ENCODE measurements at regions not wholly inside any gene's neighbourhood (a gene's known extent, or its start where the extent isn't known, plus 50 kb on each side); places are given as distances from the start of the nearest gene placed in this dataset.
"Not testable (repeated sequence)": the region's sequence is repeated elsewhere in the genome, so short reads cannot be mapped to it uniquely, and the experiment has no call there.

DNA sequence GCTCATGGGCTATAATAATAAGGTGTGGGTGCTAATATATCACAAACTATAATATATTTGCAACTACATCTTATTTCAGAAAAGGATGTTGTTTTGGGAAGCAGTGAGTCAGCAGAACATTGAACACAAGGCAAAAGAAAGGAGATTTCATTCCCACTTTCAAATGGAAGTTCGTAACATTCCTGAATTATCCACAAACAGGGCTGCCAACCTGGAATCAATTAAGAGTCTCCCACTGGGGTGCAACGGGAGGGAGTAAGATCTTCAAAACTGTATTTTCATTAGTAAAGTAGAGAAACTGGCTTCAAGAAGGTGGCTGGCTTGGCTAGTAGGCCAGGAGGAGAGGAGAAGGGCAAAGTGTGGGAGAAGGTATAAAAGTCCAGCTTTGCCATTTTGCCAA lies 479.6 kb downstream of the CNTN3 start:
- no peak overlapping the region for H3K4me3 Mint-ChIP-seq (ENCODE audit: low read depth, unreplicated experiment)
- TF ChIP-seq, protein P1, sequence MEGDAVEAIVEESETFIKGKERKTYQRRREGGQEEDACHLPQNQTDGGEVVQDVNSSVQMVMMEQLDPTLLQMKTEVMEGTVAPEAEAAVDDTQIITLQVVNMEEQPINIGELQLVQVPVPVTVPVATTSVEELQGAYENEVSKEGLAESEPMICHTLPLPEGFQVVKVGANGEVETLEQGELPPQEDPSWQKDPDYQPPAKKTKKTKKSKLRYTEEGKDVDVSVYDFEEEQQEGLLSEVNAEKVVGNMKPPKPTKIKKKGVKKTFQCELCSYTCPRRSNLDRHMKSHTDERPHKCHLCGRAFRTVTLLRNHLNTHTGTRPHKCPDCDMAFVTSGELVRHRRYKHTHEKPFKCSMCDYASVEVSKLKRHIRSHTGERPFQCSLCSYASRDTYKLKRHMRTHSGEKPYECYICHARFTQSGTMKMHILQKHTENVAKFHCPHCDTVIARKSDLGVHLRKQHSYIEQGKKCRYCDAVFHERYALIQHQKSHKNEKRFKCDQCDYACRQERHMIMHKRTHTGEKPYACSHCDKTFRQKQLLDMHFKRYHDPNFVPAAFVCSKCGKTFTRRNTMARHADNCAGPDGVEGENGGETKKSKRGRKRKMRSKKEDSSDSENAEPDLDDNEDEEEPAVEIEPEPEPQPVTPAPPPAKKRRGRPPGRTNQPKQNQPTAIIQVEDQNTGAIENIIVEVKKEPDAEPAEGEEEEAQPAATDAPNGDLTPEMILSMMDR (IDR thresholded peaks at IDR 0.05; ENCODE audit: unreplicated experiment): no peak
- no peaks in the 10 kb centered on the region for H3K27me3 Mint-ChIP-seq (ENCODE audit: unreplicated experiment)
- H3K4me1 Mint-ChIP-seq (ENCODE audit: low read depth, unreplicated experiment): no peaks in the 10 kb centered on the region
- no peaks in the 10 kb centered on the region for H3K36me3 Mint-ChIP-seq (ENCODE audit: insufficient read depth, unreplicated experiment)
- no TSS peak for BruUV-seq (replicated peaks)
- intact Hi-C loops (cut with micrococcal nuclease; ENCODE audit: unreplicated experiment): no loop called here
- no peak for DNase-seq
- CTCF ChIA-PET: no interaction called here
- H3K27ac Mint-ChIP-seq (ENCODE audit: unreplicated experiment): no peak overlapping the region
- peaks cover 7% of the 10 kb centered on the region for H3K9me3 Mint-ChIP-seq (ENCODE audit: low read depth, unreplicated experiment)

DNA sequence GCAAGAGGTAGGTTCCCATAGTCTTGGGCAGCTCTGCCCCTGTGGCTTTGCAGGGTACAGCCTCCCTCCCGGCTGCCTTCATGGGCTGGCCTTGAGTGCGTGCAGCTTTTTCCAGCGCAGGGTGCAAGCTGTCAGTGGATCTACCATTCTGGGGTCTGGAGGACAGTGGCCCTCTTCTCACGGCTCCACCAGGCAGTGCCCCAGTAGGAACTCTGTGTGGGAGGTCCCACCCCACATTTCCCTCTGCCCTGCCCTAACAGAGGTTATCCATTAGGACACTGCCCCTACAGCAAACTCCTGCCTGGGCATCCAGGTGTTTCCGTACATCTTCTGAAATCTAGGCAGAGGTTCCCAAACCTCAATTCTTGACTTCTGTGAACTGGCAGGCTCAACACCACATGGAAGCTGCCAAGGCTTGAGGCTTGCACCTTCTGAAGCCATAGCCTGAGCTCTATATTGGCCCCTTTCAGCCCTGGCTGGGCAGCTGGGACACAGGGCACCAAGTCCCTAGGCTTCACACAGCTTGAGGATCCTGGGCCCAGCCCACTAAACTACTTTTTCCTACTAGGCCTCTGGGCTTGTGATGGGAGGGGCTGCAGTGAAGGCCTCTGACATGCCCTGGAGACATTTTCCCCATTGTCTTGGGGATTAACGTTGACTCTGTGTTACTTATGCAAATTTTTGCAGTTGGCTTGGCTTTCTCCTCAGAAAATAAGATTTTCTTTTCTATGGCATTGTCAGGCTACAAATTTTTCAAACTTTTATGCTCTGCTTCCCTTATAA lies 482.7 kb downstream of the CNTN3 start:
- H3K36me3 Mint-ChIP-seq (ENCODE audit: insufficient read depth, unreplicated experiment); BruUV-seq (replicated peaks); H3K4me1 Mint-ChIP-seq (ENCODE audit: low read depth, unreplicated experiment); CTCF ChIA-PET; H3K27ac Mint-ChIP-seq (ENCODE audit: unreplicated experiment); H3K27me3 Mint-ChIP-seq (ENCODE audit: unreplicated experiment); H3K4me3 Mint-ChIP-seq (ENCODE audit: low read depth, unreplicated experiment); intact Hi-C loops (cut with micrococcal nuclease; ENCODE audit: unreplicated experiment); DNase-seq: not testable (repeated sequence)
- peaks cover 19% of the 10 kb centered on the region for H3K9me3 Mint-ChIP-seq (ENCODE audit: low read depth, unreplicated experiment)

DNA sequence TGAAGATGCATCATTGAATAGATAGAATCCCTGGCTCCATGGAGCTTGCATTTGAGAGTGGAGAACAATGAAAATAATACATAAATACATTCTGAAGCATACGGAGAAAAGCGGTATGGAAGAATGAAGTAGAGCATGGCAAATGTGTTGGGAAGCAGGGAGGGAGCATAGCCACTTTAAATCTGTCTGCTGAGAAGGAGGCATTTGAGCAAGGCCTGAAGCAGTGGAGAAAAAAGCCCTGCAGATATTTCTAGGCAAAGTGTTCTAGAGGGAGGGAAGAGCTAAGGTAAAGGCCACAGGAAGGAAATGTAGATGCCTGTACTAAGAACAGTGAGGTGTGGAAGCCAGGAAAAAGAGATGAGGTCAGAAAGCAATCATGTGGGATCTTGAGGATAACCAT lies 484.8 kb downstream of the CNTN3 start:
- no peak overlapping the region for H3K4me3 Mint-ChIP-seq (ENCODE audit: low read depth, unreplicated experiment)
- CTCF ChIA-PET: no interaction called here

DNA sequence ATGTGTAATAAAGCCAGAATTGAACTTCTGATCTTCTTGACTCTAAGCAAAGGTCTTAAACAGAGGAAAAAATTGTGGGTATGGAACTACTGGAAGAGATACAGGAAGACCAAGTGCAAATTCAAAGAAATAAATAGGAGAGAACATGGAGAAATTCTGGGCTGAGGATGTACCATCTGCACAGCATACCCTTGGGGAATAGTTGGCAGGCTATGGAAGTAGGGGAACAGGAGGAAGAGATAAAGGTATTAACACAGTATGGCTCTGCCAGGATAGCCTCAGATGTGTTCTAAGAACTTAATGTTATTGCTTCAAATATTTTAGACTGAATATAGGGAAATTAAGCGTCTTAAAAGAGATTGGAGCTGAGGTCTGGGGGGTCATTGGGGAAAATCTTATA lies 485.4 kb downstream of the CNTN3 start:
- Mint-ChIP-seq H3K36me3 (ENCODE audit: insufficient read depth, unreplicated experiment) (no peaks in the 10 kb centered on the region), H3K27ac (ENCODE audit: unreplicated experiment) (no peak overlapping the region), H3K9me3 (ENCODE audit: low read depth, unreplicated experiment) (peaks cover 16% of the 10 kb centered on the region), H3K27me3 (ENCODE audit: unreplicated experiment) (no peaks in the 10 kb centered on the region), H3K4me1 (ENCODE audit: low read depth, unreplicated experiment) (no peaks in the 10 kb centered on the region), H3K4me3 (ENCODE audit: low read depth, unreplicated experiment) (no peak overlapping the region)
- CTCF ChIA-PET: no interaction called here
- TF ChIP-seq, protein P1 (IDR thresholded peaks at IDR 0.05; ENCODE audit: unreplicated experiment): no peak
- DNase-seq: no peak
- BruUV-seq (replicated peaks): no TSS peak
- intact Hi-C loops (cut with micrococcal nuclease; ENCODE audit: unreplicated experiment): no loop called here

More for the DNA sequence above, 484.8 kb downstream of the CNTN3 start:
- Mint-ChIP-seq H3K27ac (ENCODE audit: unreplicated experiment) (no peak overlapping the region), H3K4me1 (ENCODE audit: low read depth, unreplicated experiment) (no peaks in the 10 kb centered on the region), H3K9me3 (ENCODE audit: low read depth, unreplicated experiment) (peaks cover 19% of the 10 kb centered on the region), H3K36me3 (ENCODE audit: insufficient read depth, unreplicated experiment) (no peaks in the 10 kb centered on the region), H3K27me3 (ENCODE audit: unreplicated experiment) (no peaks in the 10 kb centered on the region)
- no TSS peak for BruUV-seq (replicated peaks)
- no peak for DNase-seq
- TF ChIP-seq, protein P1 (IDR thresholded peaks at IDR 0.05; ENCODE audit: unreplicated experiment): no peak
- intact Hi-C loops (cut with micrococcal nuclease; ENCODE audit: unreplicated experiment): no loop called here

DNA sequence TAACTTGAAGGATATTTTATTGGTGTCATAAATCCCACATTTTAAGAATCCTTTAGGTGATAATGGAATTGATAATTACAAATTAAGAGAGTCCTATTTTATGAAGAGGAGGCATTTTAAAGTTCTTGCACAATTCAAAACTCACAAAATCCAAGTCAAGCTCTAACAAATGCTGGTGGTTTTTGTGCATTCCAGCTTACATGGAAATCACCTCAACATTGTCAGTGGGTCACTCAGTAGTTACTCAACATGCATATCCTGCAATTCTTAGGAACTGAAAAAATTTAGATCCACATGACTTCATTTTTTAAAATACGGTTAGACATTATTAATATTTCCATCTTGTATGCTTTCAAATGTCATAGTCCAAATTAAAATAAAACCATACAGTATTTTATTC lies 487.2 kb downstream of the CNTN3 start:
- no peak for DNase-seq
- H3K4me1 Mint-ChIP-seq (ENCODE audit: low read depth, unreplicated experiment): no peaks in the 10 kb centered on the region
- peaks cover 14% of the 10 kb centered on the region for H3K9me3 Mint-ChIP-seq (ENCODE audit: low read depth, unreplicated experiment)
- no peaks in the 10 kb centered on the region for H3K36me3 Mint-ChIP-seq (ENCODE audit: insufficient read depth, unreplicated experiment)
- CTCF ChIA-PET: no interaction called here
- no peak overlapping the region for H3K27ac Mint-ChIP-seq (ENCODE audit: unreplicated experiment)
- no peaks in the 10 kb centered on the region for H3K27me3 Mint-ChIP-seq (ENCODE audit: unreplicated experiment)
- BruUV-seq (replicated peaks): no TSS peak
- no peak overlapping the region for H3K4me3 Mint-ChIP-seq (ENCODE audit: low read depth, unreplicated experiment)
- TF ChIP-seq, protein P1 (IDR thresholded peaks at IDR 0.05; ENCODE audit: unreplicated experiment): no peak
- intact Hi-C loops (cut with micrococcal nuclease; ENCODE audit: unreplicated experiment): no loop called here

Measured in Calu3 (cell line).